ENCODE measurements at regions not wholly inside any gene's neighbourhood (a gene's known extent, or its start where the extent isn't known, plus 50 kb on each side); places are given as distances from the start of the nearest gene placed in this dataset.

DNA sequence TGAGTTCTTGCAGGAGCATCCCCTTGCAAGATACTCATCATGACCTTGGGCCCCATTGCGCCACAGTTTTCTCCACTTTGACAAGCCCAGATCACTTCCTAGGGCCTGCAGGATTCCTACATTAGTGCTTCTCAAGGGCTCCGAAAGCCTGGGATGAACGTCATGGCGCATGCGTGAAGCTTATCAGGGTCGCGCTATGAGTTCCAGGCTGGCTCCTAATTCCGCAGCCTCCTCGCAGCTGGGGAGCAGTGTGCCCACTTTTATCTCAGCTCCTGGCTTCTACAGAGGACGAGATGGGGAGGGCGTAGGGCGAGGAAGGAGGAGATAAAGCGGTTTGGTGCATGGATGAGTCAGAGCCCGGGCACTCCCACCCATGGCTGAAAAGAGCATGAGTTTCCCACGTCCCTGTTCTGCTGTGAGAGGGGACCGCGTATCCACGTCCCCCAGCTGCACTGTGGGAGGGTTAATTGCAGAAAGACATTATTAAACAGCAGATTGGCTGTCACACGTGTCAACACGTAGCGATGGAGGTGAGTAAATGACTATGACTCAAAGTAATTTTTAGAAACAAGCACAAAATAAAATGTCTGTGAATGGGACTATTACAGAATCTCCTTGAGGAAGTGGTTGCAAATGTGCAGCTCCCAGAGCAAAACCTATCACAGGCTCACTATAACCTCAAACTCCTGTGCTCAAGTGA, 72.9 kb upstream of the DSP start:
- intact Hi-C loops (cut with micrococcal nuclease) (no loop called here), in situ Hi-C loops (cut with MboI) (no loop called here)
- H3K9ac ChIP-seq (ENCODE audit: insufficient read depth in 1 of 2, low read depth in 2 of 2, low read length in 2 of 2): peak overlapping the region in 1 of 2 experiments; percentile 74; a peak in 2 of 4 replicates
- H3K9me1 ChIP-seq (ENCODE audit: control insufficient read depth, insufficient read depth, low read length): no peaks in the 10 kb centered on the region
- no TSS peak for BruUV-seq (replicated peaks)
- POLR2A ChIA-PET: interaction anchor here (0.9 to 1.5 kb wide), 5 partner anchors 9 to 89 kb away, joined by 3 to 6 read pairs (median 4); no protein-coding TSS in a partner anchor
- H3K4me2 ChIP-seq (ENCODE audit: insufficient read depth, low read length): peak overlapping the region; percentile 72
- no peaks in the 10 kb centered on the region for H3K79me2 ChIP-seq (ENCODE audit: control insufficient read depth, insufficient read depth, low read length)
- no peak overlapping the region for H3K27ac ChIP-seq (ENCODE audit: extremely low read depth, low read depth, low read length)
- H3K9me3 ChIP-seq (replicated peaks; ENCODE audit: control insufficient read depth, insufficient read depth, low read depth, low read length): no peaks in the 10 kb centered on the region
- peak; percentile 65 to 93 (median 78) for DNase-seq (ENCODE audit: extremely low read depth in 1 of 4, low spot score in 3 of 4)
- FAIRE-seq: peak; percentile 88
- no peaks in the 10 kb centered on the region for H4K20me1 ChIP-seq (replicated peaks; ENCODE audit: control insufficient read depth, insufficient read depth, low read length)
- under 1% methylated on average over 21 of the region's 21 CpGs for WGBS (ENCODE audit: insufficient coverage, low coverage, missing lambda C conversion rate)
- peak; percentile 99 for ATAC-seq
- peak overlapping the region; percentile 2; the same call in 1 of the 2 replicates for H3K4me3 ChIP-seq
- H3K27me3 ChIP-seq (ENCODE audit: control insufficient read depth in 2 of 2, insufficient read depth in 2 of 2, low read length in 2 of 2): peaks cover 9 to 24% of the 10 kb centered on the region in 2 experiments; a peak in 4 of 5 replicates
- H3K4me1 ChIP-seq (replicated peaks in 1 of 2; ENCODE audit: control insufficient read depth in 2 of 2, insufficient read depth in 2 of 2, low read length in 2 of 2): peaks cover 12 to 13% of the 10 kb centered on the region in 2 experiments; a peak in 4 of 5 replicates
- no peaks in the 10 kb centered on the region for H3K36me3 ChIP-seq (ENCODE audit: control insufficient read depth, insufficient read depth, low read length)
- CTCF ChIA-PET (ENCODE audit: low intra/inter-chr PET ratio): no interaction called here
- H2AFZ ChIP-seq (ENCODE audit: low read depth, low read length): peak overlapping the region; percentile 76
- no peak for TF ChIP-seq ZNF134 (CRISPR knock-in tag; conservative IDR thresholded peaks at IDR 0.05)
- TF ChIP-seq NEUROD1 (IDR thresholded peaks at IDR 0.05; ENCODE audit: borderline replicate concordance, low read depth, low read length, partially characterized antibody): peak; percentile 80
- no peak for TF ChIP-seq NFRKB (IDR thresholded peaks at IDR 0.05; ENCODE audit: low read depth)
- no peak for TF ChIP-seq ZBTB40 (IDR thresholded peaks at IDR 0.05)
- TF ChIP-seq ZBTB40 (CRISPR knock-in tag; IDR thresholded peaks at IDR 0.05): no peak
- peak; percentile 58; the same call in 1 of the 2 replicates for TF ChIP-seq EHMT2 (IDR thresholded peaks at IDR 0.05)
- TF ChIP-seq OTX1 (CRISPR knock-in tag; IDR thresholded peaks at IDR 0.05): no peak
- no peak for TF ChIP-seq TCF7L2 (IDR thresholded peaks at IDR 0.05; ENCODE audit: low read depth, low read length)

Measured in K562 (cell line).